ENCODE measurements at regions not wholly inside any gene's neighbourhood (a gene's known extent, or its start where the extent isn't known, plus 50 kb on each side); places are given as distances from the start of the nearest gene placed in this dataset.

- H4K20me1 ChIP-seq (ENCODE audit: insufficient read depth, poor library complexity, severe bottlenecking), result no peaks in the 10 kb centered on the region
- TF ChIP-seq, protein P1, sequence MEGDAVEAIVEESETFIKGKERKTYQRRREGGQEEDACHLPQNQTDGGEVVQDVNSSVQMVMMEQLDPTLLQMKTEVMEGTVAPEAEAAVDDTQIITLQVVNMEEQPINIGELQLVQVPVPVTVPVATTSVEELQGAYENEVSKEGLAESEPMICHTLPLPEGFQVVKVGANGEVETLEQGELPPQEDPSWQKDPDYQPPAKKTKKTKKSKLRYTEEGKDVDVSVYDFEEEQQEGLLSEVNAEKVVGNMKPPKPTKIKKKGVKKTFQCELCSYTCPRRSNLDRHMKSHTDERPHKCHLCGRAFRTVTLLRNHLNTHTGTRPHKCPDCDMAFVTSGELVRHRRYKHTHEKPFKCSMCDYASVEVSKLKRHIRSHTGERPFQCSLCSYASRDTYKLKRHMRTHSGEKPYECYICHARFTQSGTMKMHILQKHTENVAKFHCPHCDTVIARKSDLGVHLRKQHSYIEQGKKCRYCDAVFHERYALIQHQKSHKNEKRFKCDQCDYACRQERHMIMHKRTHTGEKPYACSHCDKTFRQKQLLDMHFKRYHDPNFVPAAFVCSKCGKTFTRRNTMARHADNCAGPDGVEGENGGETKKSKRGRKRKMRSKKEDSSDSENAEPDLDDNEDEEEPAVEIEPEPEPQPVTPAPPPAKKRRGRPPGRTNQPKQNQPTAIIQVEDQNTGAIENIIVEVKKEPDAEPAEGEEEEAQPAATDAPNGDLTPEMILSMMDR (IDR thresholded peaks at IDR 0.05; ENCODE audit: poor library complexity), result no peak
- TF ChIP-seq EZH2 (IDR thresholded peaks at IDR 0.05; ENCODE audit: borderline replicate concordance), result no peak
- TF ChIP-seq EZH2phosphoT487 (IDR thresholded peaks at IDR 0.05; ENCODE audit: low read depth, severe bottlenecking, unreplicated experiment), result no peak
- DNase-seq (ENCODE audit: low spot score), result no peak
- no peak overlapping the region for H2AFZ ChIP-seq
- no peaks in the 10 kb centered on the region for H3K36me3 ChIP-seq (replicated peaks; ENCODE audit: insufficient read depth, low read depth)
- WGBS (ENCODE audit: low lambda C conversion rate, missing lambda C conversion rate), result 58% methylated on average over 2 of the region's 4 CpGs
- H3K27me3 ChIP-seq, result no peaks in the 10 kb centered on the region
- no peak overlapping the region for H3K4me3 ChIP-seq
- no peak overlapping the region for H3K4me2 ChIP-seq
- no peaks in the 10 kb centered on the region for H3K9me2 ChIP-seq (replicated peaks; ENCODE audit: insufficient read depth)
- no peak overlapping the region for H3K27ac ChIP-seq
- H3K79me2 ChIP-seq, result no peaks in the 10 kb centered on the region
- H3K4me1 ChIP-seq (ENCODE audit: insufficient read depth), result no peaks in the 10 kb centered on the region
- no peaks in the 10 kb centered on the region for H3K9me3 ChIP-seq (ENCODE audit: low read depth)
These were observed 166.4 kb downstream of the GADD45G start for GRCh38 chr9:89771205-89771604.

DNA sequence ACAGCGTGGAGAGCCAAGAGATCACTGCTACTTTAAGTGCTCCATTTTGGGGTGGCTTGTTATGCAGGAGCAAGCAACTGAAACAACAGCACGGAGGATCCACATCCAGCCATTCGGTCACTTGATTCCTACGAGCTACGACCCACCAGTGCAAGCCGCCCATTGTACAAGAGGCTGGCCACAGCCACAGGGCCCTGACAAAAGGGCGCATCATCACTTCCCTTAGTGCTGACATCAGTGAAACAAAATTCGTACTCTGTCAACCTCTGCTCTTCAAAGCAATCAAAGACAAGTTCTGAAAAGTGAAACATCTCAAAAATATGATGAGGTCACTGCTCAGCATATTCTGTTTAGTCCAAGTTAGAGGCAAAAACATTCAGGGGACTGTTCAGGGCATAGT, 168.4 kb downstream of the GADD45G start:
- no peaks in the 10 kb centered on the region for H3K9me2 ChIP-seq (replicated peaks; ENCODE audit: insufficient read depth)
- no peak overlapping the region for H3K4me3 ChIP-seq
- no peaks in the 10 kb centered on the region for H3K36me3 ChIP-seq (replicated peaks; ENCODE audit: insufficient read depth, low read depth)
- no peaks in the 10 kb centered on the region for H4K20me1 ChIP-seq (ENCODE audit: insufficient read depth, poor library complexity, severe bottlenecking)
- peaks cover 14% of the 10 kb centered on the region for H3K4me1 ChIP-seq (ENCODE audit: insufficient read depth)
- no peak for TF ChIP-seq EZH2phosphoT487 (IDR thresholded peaks at IDR 0.05; ENCODE audit: low read depth, severe bottlenecking, unreplicated experiment)
- TF ChIP-seq EZH2 (IDR thresholded peaks at IDR 0.05; ENCODE audit: borderline replicate concordance), result no peak
- TF ChIP-seq, protein P1 (IDR thresholded peaks at IDR 0.05; ENCODE audit: poor library complexity), result no peak
- WGBS (ENCODE audit: low lambda C conversion rate, missing lambda C conversion rate), result 93% methylated on average over 8 of the region's 8 CpGs
- no peak overlapping the region for H3K27ac ChIP-seq
- no peak overlapping the region for H3K4me2 ChIP-seq
- H3K9me3 ChIP-seq (ENCODE audit: low read depth), result no peaks in the 10 kb centered on the region
- H3K79me2 ChIP-seq, result no peaks in the 10 kb centered on the region
- DNase-seq (ENCODE audit: low spot score), result no peak
- H2AFZ ChIP-seq, result no peak overlapping the region
- no peaks in the 10 kb centered on the region for H3K27me3 ChIP-seq

- 97% methylated on average over 7 of the region's 7 CpGs for WGBS (ENCODE audit: low lambda C conversion rate, missing lambda C conversion rate)
- Histone ChIP-seq H4K20me1 (ENCODE audit: insufficient read depth, poor library complexity, severe bottlenecking) (no peaks in the 10 kb centered on the region), H3K4me3 (no peak overlapping the region), H3K9me2 (replicated peaks; ENCODE audit: insufficient read depth) (no peaks in the 10 kb centered on the region), H2AFZ (no peak overlapping the region), H3K4me1 (ENCODE audit: insufficient read depth) (peaks cover 32% of the 10 kb centered on the region), H3K79me2 (no peaks in the 10 kb centered on the region), H3K27me3 (no peaks in the 10 kb centered on the region), H3K36me3 (replicated peaks; ENCODE audit: insufficient read depth, low read depth) (no peaks in the 10 kb centered on the region), H3K9me3 (ENCODE audit: low read depth) (no peaks in the 10 kb centered on the region), H3K4me2 (no peak overlapping the region), H3K27ac (no peak overlapping the region)
- TF ChIP-seq EZH2phosphoT487 (IDR thresholded peaks at IDR 0.05; ENCODE audit: low read depth, severe bottlenecking, unreplicated experiment) (no peak), EZH2 (IDR thresholded peaks at IDR 0.05; ENCODE audit: borderline replicate concordance) (no peak)
- TF ChIP-seq, protein P1 (IDR thresholded peaks at IDR 0.05; ENCODE audit: poor library complexity), result no peak
- no peak for DNase-seq (ENCODE audit: low spot score)
These were observed 170.1 kb downstream of the GADD45G start for GRCh38 chr9:89774858-89775370.

- DNase-seq (ENCODE audit: low spot score), result no peak
- H3K27ac ChIP-seq, result no peak overlapping the region
- no peaks in the 10 kb centered on the region for H3K27me3 ChIP-seq
- no peak overlapping the region for H3K4me3 ChIP-seq
- H3K36me3 ChIP-seq (replicated peaks; ENCODE audit: insufficient read depth, low read depth), result no peaks in the 10 kb centered on the region
- no peak overlapping the region for H2AFZ ChIP-seq
- no peaks in the 10 kb centered on the region for H3K9me2 ChIP-seq (replicated peaks; ENCODE audit: insufficient read depth)
- TF ChIP-seq, protein P1 (IDR thresholded peaks at IDR 0.05; ENCODE audit: poor library complexity), result no peak
- TF ChIP-seq EZH2phosphoT487 (IDR thresholded peaks at IDR 0.05; ENCODE audit: low read depth, severe bottlenecking, unreplicated experiment) (no peak), EZH2 (IDR thresholded peaks at IDR 0.05; ENCODE audit: borderline replicate concordance) (no peak)
- no peak overlapping the region for H3K4me2 ChIP-seq
- H4K20me1 ChIP-seq (ENCODE audit: insufficient read depth, poor library complexity, severe bottlenecking), result no peaks in the 10 kb centered on the region
- no peaks in the 10 kb centered on the region for H3K79me2 ChIP-seq
- no peaks in the 10 kb centered on the region for H3K9me3 ChIP-seq (ENCODE audit: low read depth)
- peaks cover 35% of the 10 kb centered on the region for H3K4me1 ChIP-seq (ENCODE audit: insufficient read depth)
- WGBS (ENCODE audit: low lambda C conversion rate, missing lambda C conversion rate), result 95% methylated on average over 6 of the region's 6 CpGs
These were observed 170.8 kb downstream of the GADD45G start for GRCh38 chr9:89775641-89776040.

Measured in hepatocyte (in vitro differentiated cells).